Kidney glomerular epithelial cell (primary cell): ENCODE measurements at regions not wholly inside any gene's neighbourhood (a gene's known extent, or its start where the extent isn't known, plus 50 kb on each side); places are given as distances from the start of the nearest gene placed in this dataset.

Source experiments
- DNase-seq: peaks from one replicate; lab custom pipeline; 2025; lab: John Stamatoyannopoulos, UW

- no peak for DNase-seq
These were observed 183.8 kb upstream of the GSC start for GRCh38 chr14:94953541-94954260.

- DNase-seq: no peak
These were observed 182.2 kb upstream of the GSC start for GRCh38 chr14:94952097-94952496.

- no peak for DNase-seq
These were observed 176.3 kb upstream of the GSC start for GRCh38 chr14:94946244-94946643.

GRCh38 chr14:94945615-94946014 is 175.7 kb upstream of the GSC start:
- DNase-seq: no peak

DNA sequence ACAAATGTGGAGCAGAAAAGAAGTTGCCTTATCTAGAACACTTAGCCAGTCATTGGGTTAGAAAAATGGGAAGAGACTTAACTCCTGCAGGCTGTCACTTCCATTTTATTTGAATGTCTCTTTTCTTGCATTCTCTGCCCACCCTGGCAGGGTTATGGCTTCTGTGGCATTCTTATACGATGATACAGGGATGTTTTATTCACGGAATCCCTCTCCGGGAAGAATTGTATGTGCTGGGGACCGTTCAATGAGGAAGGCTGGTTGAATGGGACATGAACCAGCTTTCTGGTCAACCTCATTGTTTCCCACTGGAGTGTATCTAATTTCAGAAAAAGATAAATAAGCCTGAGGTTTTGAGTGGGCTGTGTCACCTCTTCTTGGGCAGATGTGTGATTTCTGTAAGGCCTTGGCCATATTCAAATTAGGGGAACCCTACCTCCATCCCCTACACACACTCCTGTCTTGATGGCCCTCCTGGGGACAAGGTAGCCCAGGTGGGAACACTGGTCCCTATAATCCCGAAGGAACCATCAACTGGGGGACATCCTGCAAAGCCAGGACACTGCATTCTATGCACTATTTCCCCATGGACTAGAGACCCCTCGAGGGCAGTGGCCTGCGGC is 174.8 kb upstream of the GSC start:
- no peak for DNase-seq

- no peak for DNase-seq
These were observed 172.7 kb upstream of the GSC start for GRCh38 chr14:94942601-94943000.

DNA sequence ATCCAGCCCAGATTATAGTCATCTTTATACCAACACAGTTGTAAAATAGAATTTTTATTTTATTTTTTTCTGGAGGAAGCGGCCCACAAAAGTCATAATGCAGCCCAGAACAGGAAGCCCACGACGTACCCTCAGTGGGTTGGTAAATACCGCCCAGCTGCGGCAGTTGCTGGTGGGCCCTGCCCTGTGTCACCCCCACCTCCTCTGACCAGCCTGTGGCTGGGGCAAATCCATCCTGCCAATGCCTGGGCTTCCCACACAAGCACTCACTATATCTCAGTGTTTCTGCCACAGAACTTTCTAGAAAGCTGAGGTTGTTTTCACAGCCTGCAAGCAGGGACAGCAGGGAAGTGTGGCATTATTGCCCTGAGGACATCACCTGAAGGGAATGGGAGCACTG is 171.4 kb upstream of the GSC start:
- no peak for DNase-seq

DNA sequence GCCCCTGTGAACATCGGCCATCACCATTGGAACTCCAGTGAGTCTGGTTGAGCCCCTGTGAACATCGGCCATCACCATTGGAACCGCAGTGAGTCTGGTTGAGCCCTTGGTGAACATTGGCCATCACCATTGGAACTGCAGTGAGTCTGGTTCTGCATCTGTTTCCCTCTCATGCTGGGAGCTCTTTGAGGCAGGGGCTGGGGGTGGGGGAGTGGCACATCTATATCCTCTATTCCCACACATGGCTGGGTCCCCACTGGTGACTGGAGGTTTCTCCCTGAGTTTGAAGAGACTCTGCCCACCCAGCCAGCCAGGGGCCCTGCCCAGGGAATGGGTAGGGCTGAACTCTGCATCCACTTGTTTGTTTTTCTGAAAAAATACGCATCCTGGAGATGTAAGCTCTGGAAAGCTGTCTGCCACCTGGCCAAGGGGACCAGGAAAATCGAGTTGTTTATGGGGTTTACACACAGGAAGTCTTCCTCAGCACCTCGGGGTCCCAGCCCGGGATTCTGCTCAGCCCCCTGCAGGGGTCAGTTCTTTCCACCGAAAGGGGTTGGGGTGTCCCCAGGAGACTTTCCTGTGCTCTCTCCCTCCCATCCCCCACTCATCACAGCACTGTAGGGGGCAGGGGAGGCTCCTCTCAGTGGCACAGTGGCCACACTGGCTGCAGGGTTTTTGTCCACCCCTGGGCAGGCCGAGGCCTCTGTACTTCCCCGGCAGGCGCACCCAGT is 170.5 kb upstream of the GSC start:
- no peak for DNase-seq

DNA sequence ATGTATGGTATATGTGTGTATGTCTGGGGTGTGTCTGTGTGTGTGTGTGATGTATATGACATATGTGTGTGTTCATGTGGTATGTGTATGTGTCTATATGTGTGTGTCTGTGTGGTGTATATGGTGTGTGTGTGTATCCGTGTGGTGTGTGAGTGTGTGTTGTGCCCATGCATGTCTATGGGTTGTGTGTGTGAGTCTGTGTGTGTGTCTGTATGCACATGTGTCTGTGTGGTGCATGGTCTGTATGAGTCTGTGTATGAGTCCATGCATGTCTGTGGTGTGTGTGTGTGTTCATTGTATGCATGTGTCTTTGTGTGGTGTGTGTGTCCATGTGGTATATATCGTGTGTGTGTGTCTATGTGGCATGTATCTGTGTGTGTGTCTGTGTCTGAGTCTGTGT is 168.1 kb upstream of the GSC start:
- no peak for DNase-seq

DNA sequence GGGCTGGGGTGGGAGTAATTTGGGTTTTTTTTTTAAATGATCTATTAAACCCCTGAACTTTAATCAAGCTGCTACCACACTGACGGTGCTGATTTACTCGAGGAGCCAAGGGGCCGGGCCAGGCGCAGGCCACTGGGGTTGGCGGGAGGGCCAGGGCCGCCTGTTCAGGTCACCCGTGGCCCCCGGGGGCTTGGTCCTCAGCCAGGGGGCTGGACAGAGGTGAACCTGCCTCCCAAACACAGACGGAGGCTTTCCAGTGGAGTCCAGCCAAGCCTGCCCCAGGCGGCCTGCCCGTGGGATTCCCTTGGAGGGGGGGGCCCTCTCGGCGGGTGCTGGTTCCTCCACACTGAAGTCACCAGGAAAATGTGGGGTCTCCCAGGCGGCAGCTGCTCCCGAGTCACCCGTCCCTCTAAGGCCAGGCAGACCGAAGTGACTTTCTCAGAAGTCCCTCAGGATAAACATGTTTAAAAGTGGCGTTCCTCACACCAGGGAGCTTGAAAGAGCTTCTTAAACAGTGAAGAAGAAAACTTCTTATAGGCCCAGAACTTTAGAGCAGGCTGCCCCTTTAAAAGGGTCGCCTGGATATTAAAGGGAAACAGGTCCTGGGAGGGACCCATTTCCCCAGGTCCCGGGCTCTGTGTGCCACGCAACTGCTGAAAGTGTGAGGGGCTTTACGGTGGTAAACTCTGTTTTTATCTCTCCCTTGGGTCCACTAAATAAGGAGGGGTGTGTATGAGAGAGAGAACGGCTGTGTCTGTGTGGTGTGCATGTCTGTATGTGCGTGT is 167.2 kb upstream of the GSC start:
- DNase-seq: no peak

GRCh38 chr14:94936401-94936892 is 166.5 kb upstream of the GSC start:
- no peak for DNase-seq

DNA sequence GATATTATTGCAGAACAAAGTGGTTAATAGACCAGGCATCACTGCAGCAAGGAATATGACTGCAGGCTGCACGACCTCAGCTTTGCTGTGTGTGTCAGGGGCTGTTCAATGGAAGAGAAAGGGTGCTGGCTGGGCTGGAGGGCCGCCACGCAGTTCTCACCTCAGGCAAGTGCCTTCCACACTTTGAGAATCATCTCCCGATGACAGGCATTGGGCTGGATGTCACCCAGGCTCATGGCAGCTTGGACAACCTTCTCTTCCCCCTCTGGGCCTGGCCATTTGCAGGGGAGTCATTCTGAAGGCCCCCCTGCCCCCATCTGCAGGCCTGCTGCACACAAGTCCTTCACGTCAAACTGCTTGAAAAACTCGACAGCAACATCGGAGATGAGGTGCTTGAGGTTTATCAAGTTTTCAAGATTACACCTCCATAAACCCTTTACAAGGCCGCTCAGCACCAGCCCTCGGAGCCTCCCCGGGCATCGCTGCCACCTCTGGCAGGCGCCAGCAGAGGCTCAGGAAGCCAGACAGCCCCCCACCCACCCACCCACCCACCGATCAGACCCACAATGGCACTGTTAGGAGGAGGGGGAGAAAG is 165.9 kb upstream of the GSC start:
- no peak for DNase-seq

- DNase-seq: no peak
These were observed 164.4 kb upstream of the GSC start for GRCh38 chr14:94934276-94934810.

DNA sequence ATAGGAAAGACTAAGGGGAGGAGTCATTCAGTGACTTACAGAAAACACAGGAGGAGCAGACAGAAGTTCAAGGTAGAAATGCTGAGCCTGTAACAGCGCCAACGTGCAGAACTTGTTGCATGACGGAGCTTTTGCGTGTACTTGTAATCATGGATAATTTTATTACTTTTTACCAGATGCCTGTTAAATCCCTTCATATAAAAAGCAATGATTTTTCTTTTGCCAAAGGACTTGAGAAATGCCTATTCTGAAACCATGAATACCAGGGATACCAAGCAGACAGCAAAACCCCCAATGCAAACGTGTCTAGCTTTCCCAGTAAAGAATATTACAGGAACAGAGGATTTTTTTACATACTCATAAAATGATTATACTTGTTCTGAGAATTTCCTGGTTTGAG is 163.6 kb upstream of the GSC start:
- DNase-seq: no peak

- no peak for DNase-seq
These were observed 162.7 kb upstream of the GSC start for GRCh38 chr14:94932589-94932988.

DNA sequence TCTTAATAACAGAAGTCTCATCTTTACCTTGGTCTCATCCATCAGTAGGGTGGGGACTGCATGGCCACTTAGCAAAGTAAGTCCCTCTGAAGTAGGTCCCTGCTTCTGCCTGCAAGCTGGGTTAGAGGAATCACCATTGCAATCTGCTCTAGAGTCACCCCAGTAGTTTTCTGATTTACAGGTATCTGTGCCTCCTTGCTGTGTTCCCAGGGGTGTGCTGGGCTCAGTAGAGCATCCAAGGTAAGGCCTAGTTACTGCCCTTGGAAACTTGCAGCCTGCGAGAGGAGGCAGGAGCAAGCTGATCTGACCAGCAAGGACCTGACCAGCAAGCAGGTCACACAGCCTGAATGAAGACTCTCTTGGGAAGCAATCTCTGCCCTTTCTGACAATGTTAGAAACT is 160.8 kb upstream of the GSC start:
- DNase-seq: no peak

DNA sequence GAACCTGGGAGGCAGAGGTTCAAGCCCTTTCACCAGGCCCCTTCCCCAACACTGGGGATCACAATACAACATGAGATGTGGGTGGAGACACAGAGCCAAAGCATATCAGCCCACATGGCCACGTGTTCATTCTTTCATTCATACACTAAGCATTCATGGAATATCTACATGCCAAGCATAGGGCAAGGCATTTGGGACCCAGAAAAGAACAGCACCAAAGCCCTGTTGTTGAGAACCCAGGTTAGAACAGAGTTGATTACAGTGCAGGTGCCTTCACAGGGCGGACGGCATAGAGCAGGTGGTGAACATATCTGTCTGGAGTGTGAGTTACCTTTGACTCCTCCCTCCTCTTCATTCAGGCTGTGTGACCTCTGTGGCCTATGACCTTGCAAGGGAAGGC is 159.4 kb upstream of the GSC start:
- no peak for DNase-seq

DNA sequence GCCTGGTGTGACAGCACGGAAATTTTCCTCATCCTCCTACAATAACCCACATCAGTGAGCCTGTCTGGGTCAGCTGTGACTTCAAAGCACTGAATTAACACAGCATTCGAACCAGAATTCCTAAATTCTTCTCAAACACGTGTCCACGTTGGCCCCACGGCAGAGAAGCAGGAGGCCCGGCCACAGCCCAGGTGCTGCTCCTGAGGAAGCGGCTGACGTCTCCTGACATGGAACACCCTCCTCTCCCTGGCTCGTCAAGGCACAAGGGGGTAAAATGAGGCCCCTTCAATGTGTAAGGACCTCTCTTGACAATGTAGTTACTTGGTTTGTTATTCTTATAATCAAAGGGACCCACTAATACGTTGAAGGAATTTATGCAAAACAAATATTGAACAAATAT is 156.3 kb upstream of the GSC start:
- no peak for DNase-seq

DNA sequence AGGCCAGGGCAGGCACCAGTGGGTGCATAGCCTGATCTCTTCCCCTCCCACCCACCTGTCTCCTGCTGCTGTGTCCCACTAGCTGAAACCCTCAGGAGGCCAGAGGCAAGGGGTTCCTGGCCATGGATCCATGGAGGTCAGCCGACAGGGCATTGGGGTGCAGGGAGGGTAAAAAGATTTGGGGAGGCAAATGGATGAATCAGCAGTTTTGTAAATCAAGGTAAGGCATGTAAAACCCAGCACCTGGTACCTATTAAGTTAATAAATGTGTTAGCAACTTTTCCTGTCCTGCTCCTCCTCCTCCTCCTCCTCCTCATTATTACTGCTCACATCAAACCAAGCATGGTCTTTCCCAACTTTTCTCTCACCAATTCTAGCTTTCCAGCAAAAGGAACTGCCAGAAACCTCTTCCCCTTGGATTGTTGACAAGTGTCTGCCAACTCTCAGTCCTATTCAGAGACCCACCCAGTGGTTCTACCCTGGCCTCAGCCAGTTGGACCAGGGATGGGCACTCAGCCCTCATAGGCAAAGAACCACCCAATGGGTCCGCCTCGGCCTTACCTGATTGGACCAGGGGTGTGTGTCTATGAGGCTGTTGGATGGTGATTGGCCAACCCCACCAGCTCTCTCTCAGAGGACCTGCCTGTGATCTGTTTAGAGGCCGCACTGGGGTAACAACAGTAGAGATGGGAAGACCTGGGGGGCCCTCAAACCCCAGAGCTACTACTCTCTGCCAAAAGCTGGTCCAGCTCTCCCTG is 155.7 kb upstream of the GSC start:
- DNase-seq: no peak

- DNase-seq: no peak
These were observed 154.3 kb upstream of the GSC start for GRCh38 chr14:94924189-94924588.

DNA sequence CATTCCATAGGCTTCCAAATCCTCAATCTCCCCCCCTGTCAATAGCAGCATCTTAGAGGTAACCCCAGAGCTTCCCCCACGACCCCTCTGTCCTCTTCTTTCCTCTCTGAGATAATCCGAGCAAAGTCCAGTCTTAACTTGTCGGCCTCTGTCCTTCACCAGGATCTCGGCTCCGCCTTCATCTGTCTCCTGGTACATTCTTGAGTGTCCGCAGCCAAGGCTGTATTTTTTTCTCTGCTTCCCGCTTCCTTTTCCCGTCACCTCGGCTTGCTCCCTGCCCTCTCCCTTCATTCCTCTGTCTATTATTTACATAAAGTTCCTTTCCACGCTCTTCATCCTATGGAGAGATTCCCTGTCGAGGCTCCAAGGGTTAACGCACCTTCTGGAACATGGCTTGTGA is 153.9 kb upstream of the GSC start:
- no peak for DNase-seq
